ENCODE measurements at regions not wholly inside any gene's neighbourhood (a gene's known extent, or its start where the extent isn't known, plus 50 kb on each side); places are given as distances from the start of the nearest gene placed in this dataset.
"Not testable (repeated sequence)": the region's sequence is repeated elsewhere in the genome, so short reads cannot be mapped to it uniquely, and the experiment has no call there.

DNA sequence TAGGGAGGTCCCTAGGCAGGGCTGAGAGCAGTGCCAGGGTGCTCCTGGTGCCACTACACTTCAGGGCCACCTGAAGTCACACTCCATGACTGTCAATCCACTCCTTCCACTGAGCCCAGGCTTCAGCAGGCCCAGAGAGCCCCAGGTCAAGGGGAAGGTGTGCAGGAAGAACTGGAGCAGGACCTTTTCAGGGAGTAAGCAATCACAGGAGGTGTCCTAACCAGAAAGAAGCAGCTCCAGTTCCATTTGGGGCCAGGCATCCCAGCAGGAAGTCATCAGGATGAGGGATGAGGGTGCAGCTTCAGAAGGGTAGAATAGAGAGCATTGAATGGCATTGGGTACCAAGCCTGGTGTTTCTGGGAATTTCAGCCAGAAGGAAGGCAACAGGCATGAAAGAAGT is 556.5 kb downstream of the INSC start:
- no peak for ATAC-seq
- Mint-ChIP-seq H3K27ac (no peak overlapping the region), H3K4me1 (no peaks in the 10 kb centered on the region), H3K36me3 (no peaks in the 10 kb centered on the region), H3K9me3 (peaks cover under 1 to 17% (median 7%) of the 10 kb centered on the region in 9 donors), H3K27me3 (peaks cover 10 to 31% (median 13%) of the 10 kb centered on the region in 5 donors), H3K4me3 (no peak overlapping the region)
- POLR2A ChIA-PET, result no interaction called here
- no peak for DNase-seq

DNA sequence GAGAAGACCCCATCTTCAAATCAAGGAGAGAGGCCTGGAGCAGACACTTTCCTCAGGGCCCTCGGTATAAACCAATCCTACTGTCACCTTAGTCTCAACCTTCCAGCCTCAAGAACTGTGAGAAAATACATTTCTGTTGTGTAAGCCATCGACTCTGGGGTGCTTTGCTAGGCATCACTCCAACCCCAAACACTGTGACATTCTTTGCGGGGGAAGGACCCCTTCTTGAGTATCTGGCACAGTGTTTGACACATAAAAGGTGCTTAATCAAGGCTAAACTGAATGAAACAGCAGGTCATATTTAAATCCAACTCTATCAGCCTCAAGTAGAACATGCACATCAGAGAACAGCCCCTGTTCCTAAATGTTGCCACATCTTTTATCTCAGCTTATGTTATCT is 558.1 kb downstream of the INSC start:
- Mint-ChIP-seq H3K36me3 (peaks cover 0 to 15% (median 0%) of the 10 kb centered on the region in 3 donors), H3K4me3 (no peak overlapping the region), H3K9me3 (peaks cover 5 to 33% (median 16%) of the 10 kb centered on the region in 9 donors), H3K27me3 (peaks cover 10 to 31% (median 13%) of the 10 kb centered on the region in 5 donors), H3K4me1 (no peaks in the 10 kb centered on the region), H3K27ac (no peak overlapping the region)
- POLR2A ChIA-PET, result no interaction called here
- no peak for DNase-seq
- ATAC-seq, result no peak

DNA sequence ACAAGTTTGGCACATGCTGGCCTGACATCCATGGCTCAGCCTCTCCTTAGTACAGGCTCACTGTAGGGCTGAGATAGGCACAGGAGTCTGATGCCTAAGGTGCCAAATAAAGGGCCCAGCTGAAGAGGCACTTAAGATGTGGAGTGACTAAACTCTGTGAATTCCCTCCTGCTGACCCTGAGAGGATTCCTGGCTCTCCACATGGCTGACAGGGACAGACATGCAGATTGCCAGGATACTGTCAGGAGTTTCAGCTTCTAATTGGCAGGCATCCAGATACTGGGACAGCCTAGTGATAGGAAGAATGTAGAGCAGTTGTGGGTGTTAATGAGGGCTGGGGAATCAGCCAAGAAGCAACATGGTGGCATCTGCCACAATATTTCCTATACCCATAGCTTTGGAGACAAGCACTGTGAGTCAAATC is 558.7 kb downstream of the INSC start:
- POLR2A ChIA-PET, result no interaction called here
- Mint-ChIP-seq H3K36me3 (peaks cover 0 to 16% (median 0%) of the 10 kb centered on the region in 3 donors), H3K27ac (no peak overlapping the region), H3K9me3 (peaks cover 5 to 37% (median 19%) of the 10 kb centered on the region in 9 donors), H3K4me1 (no peaks in the 10 kb centered on the region), H3K27me3 (peaks cover 10 to 30% (median 13%) of the 10 kb centered on the region in 5 donors), H3K4me3 (no peak overlapping the region)
- ATAC-seq (no peak), DNase-seq (no peak)

DNA sequence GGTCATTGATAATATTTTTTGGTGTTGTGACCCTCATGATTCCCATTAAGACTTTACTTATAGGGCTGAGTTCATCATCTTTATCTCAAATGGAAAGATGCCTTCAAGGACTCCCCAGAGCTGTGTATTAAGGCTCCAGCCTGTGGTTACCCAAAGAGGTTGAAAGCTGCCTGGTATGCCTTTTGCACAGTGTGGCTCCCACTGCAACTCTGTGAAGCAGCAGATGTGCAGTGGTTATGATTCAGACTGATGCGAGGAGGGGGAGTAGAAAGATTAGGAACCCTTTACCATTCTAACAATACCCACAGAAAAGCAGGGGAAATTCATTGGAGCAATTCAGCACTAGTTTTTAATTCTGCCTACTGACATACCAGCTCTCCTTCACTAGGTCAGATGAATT is 560.0 kb downstream of the INSC start:
- H3K27ac Mint-ChIP-seq, result no peak overlapping the region
- no peaks in the 10 kb centered on the region for H3K4me1 Mint-ChIP-seq
- no peak for DNase-seq
- ATAC-seq, result no peak
- H3K9me3 Mint-ChIP-seq, result peaks cover 9 to 39% (median 25%) of the 10 kb centered on the region in 9 donors
- no peak overlapping the region for H3K4me3 Mint-ChIP-seq
- peaks cover 0 to 20% (median 0%) of the 10 kb centered on the region in 3 donors for H3K36me3 Mint-ChIP-seq
- peaks cover 10 to 29% (median 12%) of the 10 kb centered on the region in 5 donors for H3K27me3 Mint-ChIP-seq
- POLR2A ChIA-PET, result no interaction called here

DNA sequence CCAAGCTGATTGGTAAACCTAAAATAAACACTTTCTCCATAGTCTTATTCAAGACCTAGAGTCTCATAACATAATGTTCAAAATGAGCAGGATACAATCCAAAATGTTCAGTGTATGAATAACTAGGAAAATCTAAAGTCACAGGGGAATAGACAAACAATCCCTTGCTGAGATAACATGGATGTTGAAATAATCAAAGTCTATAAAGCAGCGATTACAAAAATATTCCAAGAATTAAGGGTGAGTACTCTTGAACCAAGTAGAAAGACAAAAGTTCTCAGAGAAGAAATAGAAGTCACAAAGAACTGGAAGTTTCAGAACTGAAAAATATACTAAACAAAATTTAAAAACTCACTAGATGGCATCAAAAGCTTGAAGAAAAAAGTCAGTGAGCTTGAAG is 561.0 kb downstream of the INSC start:
- Mint-ChIP-seq H3K36me3 (peaks cover 0 to 20% (median 0%) of the 10 kb centered on the region in 3 donors), H3K4me1 (no peaks in the 10 kb centered on the region), H3K9me3 (peaks cover 8 to 39% (median 25%) of the 10 kb centered on the region in 9 donors), H3K27ac (no peak overlapping the region), H3K27me3 (peaks cover 5 to 19% (median 11%) of the 10 kb centered on the region in 5 donors), H3K4me3 (no peak overlapping the region)
- POLR2A ChIA-PET, result no interaction called here
- ATAC-seq (no peak), DNase-seq (no peak)

DNA sequence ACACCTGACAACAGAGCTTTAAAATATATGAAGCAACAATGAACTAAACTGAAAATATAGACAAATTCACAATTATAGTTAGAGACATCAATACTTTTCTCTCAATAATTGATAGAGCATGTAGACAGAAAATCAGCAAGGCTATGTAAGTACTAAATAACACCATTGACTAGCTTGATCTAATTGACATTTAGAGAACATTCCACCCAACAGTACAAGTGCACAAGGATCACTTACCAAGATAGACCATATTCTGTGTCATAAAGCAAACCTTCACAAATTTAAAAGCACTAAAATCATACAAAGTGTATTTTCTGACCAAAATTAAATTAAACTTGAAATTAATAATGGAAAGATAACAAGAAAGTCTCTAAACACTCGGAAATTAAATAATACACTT is 562.5 kb downstream of the INSC start:
- Mint-ChIP-seq H3K9me3 (peaks cover 8 to 39% (median 25%) of the 10 kb centered on the region in 9 donors), H3K4me3 (no peak overlapping the region), H3K4me1 (no peaks in the 10 kb centered on the region), H3K36me3 (peaks cover 0 to 20% (median 0%) of the 10 kb centered on the region in 3 donors), H3K27ac (no peak overlapping the region), H3K27me3 (peaks cover 1 to 10% (median 4%) of the 10 kb centered on the region in 5 donors)
- no peak for DNase-seq
- ATAC-seq, result no peak
- POLR2A ChIA-PET, result no interaction called here

DNA sequence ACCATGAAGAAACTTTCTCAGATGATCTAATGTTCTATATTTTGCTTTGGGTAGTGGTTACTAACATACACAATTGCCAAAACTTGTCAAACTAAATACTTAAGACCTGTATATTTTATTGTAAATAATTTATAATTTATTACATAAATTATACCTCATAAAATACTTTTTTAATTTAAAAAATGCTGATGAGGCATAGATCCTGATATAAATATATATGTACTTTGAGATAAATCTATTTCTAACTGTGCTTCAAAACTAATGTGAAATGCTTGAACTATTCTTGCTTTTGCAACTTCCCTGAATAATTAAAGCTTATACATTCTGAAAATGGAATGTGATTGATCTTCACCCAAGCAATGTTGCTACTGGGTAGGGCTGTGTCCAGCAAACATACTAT is 568.8 kb downstream of the INSC start:
- no peak overlapping the region for H3K27ac Mint-ChIP-seq
- H3K36me3 Mint-ChIP-seq, result peaks cover 0 to 6% (median 0%) of the 10 kb centered on the region in 3 donors
- ATAC-seq, result no peak
- H3K9me3 Mint-ChIP-seq, result peaks cover 0 to 19% (median 7%) of the 10 kb centered on the region in 9 donors
- POLR2A ChIA-PET, result no interaction called here
- DNase-seq, result no peak
- H3K27me3 Mint-ChIP-seq, result peaks cover 0 to 12% (median 2%) of the 10 kb centered on the region in 5 donors
- no peaks in the 10 kb centered on the region for H3K4me1 Mint-ChIP-seq
- H3K4me3 Mint-ChIP-seq, result no peak overlapping the region

DNA sequence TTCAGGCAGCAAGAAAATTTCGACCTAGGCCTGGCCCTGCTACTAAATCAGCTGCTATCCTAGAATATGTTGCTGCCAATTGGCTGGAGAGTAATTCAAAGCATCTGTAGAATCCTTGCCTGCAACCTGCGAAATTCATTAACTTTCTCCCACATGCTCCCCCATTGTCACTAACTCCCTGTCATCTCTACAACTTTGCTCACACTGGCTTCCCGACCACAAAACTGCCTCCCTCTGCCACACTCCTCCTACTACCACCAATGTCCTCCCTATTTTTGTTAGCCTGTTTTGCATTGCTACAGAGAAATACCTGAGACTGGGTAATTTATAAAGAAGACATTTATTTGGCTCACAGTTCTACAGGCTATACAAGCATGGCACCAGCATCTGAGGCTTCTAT is 570.6 kb downstream of the INSC start:
- ATAC-seq, result no peak
- DNase-seq, result no peak
- POLR2A ChIA-PET, result no interaction called here
- no peaks in the 10 kb centered on the region for H3K4me1 Mint-ChIP-seq
- peaks cover 0 to 21% (median 7%) of the 10 kb centered on the region in 5 donors for H3K27me3 Mint-ChIP-seq
- H3K9me3 Mint-ChIP-seq, result peaks cover 0 to 13% (median 0%) of the 10 kb centered on the region in 9 donors
- H3K27ac Mint-ChIP-seq, result no peak overlapping the region
- H3K36me3 Mint-ChIP-seq, result peaks cover 0 to 6% (median 0%) of the 10 kb centered on the region in 3 donors
- H3K4me3 Mint-ChIP-seq, result no peak overlapping the region

DNA sequence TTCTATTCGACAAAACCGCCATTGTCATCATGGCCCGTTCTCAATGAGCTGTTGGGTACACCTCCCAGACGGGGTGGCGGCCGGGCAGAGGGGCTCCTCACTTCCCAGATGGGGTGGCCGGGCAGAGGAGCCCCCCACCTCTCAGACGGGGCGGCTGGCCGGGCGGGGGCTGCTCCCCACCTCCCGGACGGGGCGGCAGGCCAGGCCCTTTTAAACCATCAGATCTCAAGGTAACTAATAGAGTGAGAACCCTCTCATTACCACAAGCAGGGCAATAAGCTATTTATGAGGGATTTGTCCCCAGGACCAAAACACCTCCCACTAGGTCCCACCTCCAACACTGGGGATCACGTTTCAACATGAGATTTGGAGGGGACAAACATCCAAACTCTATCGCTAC is 571.5 kb downstream of the INSC start:
- H3K36me3 Mint-ChIP-seq, ATAC-seq, H3K4me1 Mint-ChIP-seq, DNase-seq, H3K4me3 Mint-ChIP-seq, POLR2A ChIA-PET, H3K27ac Mint-ChIP-seq: not testable (repeated sequence)
- Mint-ChIP-seq H3K9me3 (peaks cover 0 to 13% (median 4%) of the 10 kb centered on the region in 9 donors), H3K27me3 (peaks cover 0 to 21% (median 7%) of the 10 kb centered on the region in 5 donors)

DNA sequence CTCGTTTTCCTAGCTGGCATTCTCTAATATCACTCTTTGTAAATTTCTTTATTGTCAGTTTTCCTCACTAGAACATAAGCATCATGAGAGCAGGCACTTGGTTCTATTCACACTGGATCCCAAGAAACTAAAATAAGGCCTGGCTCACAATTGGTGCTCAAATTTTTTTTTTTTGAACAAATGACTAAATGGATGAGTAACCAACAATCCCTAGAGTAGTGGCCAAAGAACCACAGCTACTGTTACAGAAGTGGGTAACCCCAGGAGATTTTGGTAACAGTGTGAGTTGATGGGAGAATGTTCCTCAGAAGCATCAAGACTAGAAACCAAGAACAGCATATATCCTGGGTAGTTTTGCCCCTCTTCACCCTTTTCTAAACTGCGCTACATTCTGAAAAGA is 572.6 kb downstream of the INSC start:
- Mint-ChIP-seq H3K9me3 (peaks cover 0 to 13% (median 4%) of the 10 kb centered on the region in 9 donors), H3K36me3 (peaks cover 0 to 6% (median 0%) of the 10 kb centered on the region in 3 donors), H3K4me1 (no peaks in the 10 kb centered on the region), H3K4me3 (no peak overlapping the region), H3K27ac (no peak overlapping the region), H3K27me3 (peaks cover 0 to 22% (median 7%) of the 10 kb centered on the region in 5 donors)
- ATAC-seq (no peak), DNase-seq (no peak)
- POLR2A ChIA-PET, result no interaction called here

DNA sequence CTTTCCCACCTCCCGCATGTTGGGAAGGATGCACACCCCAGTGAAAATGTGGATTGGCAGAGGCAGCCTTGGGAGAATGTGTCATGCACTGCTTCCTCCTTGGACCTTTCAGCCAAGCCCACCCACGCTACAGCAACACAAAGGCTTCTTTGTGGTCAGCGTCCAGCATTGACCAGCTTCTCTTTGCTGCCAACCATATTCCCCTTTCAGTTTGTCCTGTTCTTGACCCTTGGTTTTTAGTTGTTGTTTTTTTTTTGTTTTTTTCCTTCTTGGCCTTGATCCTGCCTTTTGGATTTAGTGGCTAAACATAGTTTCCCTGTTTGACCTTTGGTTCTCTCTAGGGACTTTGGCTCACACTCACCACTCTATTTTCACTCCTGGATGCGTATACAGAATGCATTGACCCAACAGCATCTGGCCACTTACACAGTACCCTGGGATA is 573.6 kb downstream of the INSC start:
- POLR2A ChIA-PET, result no interaction called here
- H3K36me3 Mint-ChIP-seq, result peaks cover 0 to 6% (median 0%) of the 10 kb centered on the region in 3 donors
- H3K9me3 Mint-ChIP-seq, result peaks cover 0 to 16% (median 6%) of the 10 kb centered on the region in 9 donors
- H3K27me3 Mint-ChIP-seq, result peaks cover 5 to 26% (median 7%) of the 10 kb centered on the region in 5 donors
- H3K4me3 Mint-ChIP-seq, result no peak overlapping the region
- ATAC-seq, result no peak
- no peak for DNase-seq
- H3K4me1 Mint-ChIP-seq, result no peaks in the 10 kb centered on the region
- no peak overlapping the region for H3K27ac Mint-ChIP-seq

DNA sequence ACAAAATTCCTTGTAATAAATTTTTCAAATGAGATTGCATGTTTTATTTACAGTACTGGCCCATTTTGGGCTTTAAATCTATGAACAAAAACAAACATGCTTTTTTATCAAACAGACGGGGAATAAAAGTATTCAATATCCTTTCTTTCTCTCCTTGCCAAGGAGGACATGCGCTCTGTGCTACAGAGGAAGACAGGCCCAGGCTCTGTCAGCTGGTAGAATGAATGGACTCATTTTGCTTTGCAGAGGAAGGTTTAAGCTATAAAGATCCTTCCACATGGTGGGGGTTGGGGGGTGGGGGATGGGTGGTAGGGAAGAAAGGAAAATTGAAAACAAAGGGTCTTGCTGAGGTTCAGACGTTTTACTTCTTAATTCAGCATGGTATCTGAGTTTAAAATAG is 575.6 kb downstream of the INSC start:
- Mint-ChIP-seq H3K4me1 (no peaks in the 10 kb centered on the region), H3K36me3 (peaks cover 0 to 6% (median 0%) of the 10 kb centered on the region in 3 donors), H3K27me3 (peaks cover 5 to 26% (median 12%) of the 10 kb centered on the region in 5 donors), H3K27ac (no peak overlapping the region), H3K9me3 (peaks cover 0 to 9% (median 4%) of the 10 kb centered on the region in 9 donors), H3K4me3 (no peak overlapping the region)
- ATAC-seq (no peak), DNase-seq (no peak)
- POLR2A ChIA-PET, result no interaction called here

DNA sequence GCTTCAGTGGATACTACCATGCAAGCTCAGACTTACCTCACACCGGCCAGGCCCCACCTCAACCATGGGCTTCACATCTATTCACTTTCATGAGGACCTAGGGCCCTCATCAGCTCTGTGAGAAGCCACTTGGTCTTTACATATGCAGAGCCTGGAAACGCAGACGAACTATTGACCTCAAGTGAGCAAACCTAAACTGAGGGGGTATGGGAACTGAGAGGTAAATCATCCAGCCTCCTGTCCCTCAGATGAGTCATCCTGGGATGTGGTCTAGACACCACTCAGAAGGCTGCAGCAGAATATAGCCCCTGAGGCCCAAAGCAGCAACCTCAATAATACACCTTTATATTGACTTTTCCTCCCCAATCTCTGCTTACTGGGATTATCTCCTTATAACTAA is 578.0 kb downstream of the INSC start:
- no peaks in the 10 kb centered on the region for H3K4me1 Mint-ChIP-seq
- no peak overlapping the region for H3K27ac Mint-ChIP-seq
- DNase-seq (no peak), ATAC-seq (no peak)
- peaks cover 5 to 19% (median 15%) of the 10 kb centered on the region in 5 donors for H3K27me3 Mint-ChIP-seq
- no peak overlapping the region for H3K4me3 Mint-ChIP-seq
- peaks cover 0 to 6% (median 0%) of the 10 kb centered on the region in 3 donors for H3K36me3 Mint-ChIP-seq
- POLR2A ChIA-PET, result interaction anchor here (0.5 kb wide), 1 partner anchor 94 kb away, joined by 7 read pairs; no protein-coding TSS in a partner anchor
- H3K9me3 Mint-ChIP-seq, result peaks cover 0 to 9% (median 2%) of the 10 kb centered on the region in 9 donors

All from naive thymus-derived CD8-positive, alpha-beta T cell (primary cell).